HFFc6 (cell line): ENCODE measurements at regions not wholly inside any gene's neighbourhood (a gene's known extent, or its start where the extent isn't known, plus 50 kb on each side); places are given as distances from the start of the nearest gene placed in this dataset.

Experiments used
- DNase-seq: peaks from one replicate; pipeline ENCODE4 v3.0.0-alpha.2; 2018
- H3K27ac Mint-ChIP-seq: 2 replicates; pipeline ENCODE4 v1.8.0; 2020; ENCODE audit warnings: mild to moderate bottlenecking, mixed read lengths
- H3K27me3 Mint-ChIP-seq: 2 replicates; pipeline ENCODE4 v1.8.0; 2021; ENCODE audit warnings: mild to moderate bottlenecking, moderate library complexity, mixed read lengths; ENCODE audit not compliant: insufficient read depth
- H3K36me3 Mint-ChIP-seq: 2 replicates; pipeline ENCODE4 v1.8.0; 2021; ENCODE audit warnings: low read depth, mixed read lengths
- H3K4me1 Mint-ChIP-seq: 2 replicates; pipeline ENCODE4 v1.8.0; 2020; ENCODE audit warnings: low read depth, mixed read lengths
- H3K4me3 Mint-ChIP-seq: 2 replicates; pipeline ENCODE4 v1.8.0; 2020; ENCODE audit warnings: mild to moderate bottlenecking, moderate library complexity, mixed read lengths
- H3K9me3 Mint-ChIP-seq: 2 replicates; pipeline ENCODE4 v1.8.0; 2020; ENCODE audit warnings: mild to moderate bottlenecking, mixed read lengths
- CTCF ChIP-seq: fragments of 200-600 bp; sonication (generic); IDR thresholded peaks from 2 replicates; pipeline ENCODE4 v1.5.0; 2021; ENCODE audit warnings: antibody characterized with exemption, mild to moderate bottlenecking

GRCh38 chr5:164748861-164749260 lies 1243.4 kb downstream of the MAT2B start:
- no peak overlapping the region for H3K4me3 Mint-ChIP-seq
- no peaks in the 10 kb centered on the region; the same call in 1 of the 2 replicates for H3K27me3 Mint-ChIP-seq
- H3K27ac Mint-ChIP-seq, result no peak overlapping the region

DNA sequence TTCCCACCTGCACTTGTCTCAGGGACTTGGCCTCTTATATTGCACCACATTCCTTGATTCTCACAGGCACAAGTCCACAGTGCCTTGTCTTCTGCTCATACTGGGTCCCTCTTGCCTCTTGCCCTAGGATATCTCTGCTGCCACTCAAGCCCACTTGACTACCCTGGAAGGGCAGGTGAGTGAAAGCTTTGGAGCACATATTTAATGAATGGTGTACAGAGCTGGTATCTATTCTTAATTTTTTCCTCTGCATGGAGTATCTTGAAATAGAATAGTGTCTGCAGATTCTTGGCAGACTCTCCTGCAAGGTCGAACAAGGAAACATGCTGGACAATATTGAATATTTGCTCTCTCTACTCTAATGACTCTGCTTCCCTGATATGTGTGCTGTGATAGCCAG lies 1248.0 kb downstream of the MAT2B start:
- no peak for TF ChIP-seq CTCF
- H3K27ac Mint-ChIP-seq, result no peak overlapping the region
- H3K4me3 Mint-ChIP-seq, result no peak overlapping the region
- H3K4me1 Mint-ChIP-seq, result no peaks in the 10 kb centered on the region
- no peaks in the 10 kb centered on the region for H3K27me3 Mint-ChIP-seq
- no peak for DNase-seq
- no peaks in the 10 kb centered on the region for H3K36me3 Mint-ChIP-seq
- H3K9me3 Mint-ChIP-seq, result peaks cover 13% of the 10 kb centered on the region

More at GRCh38 chr5:164748861-164749260, 1243.4 kb downstream of the MAT2B start:
- no peak for TF ChIP-seq CTCF
- no peak for DNase-seq
- Mint-ChIP-seq H3K36me3 (no peaks in the 10 kb centered on the region), H3K9me3 (peaks cover 18% of the 10 kb centered on the region), H3K4me1 (no peaks in the 10 kb centered on the region)

DNA sequence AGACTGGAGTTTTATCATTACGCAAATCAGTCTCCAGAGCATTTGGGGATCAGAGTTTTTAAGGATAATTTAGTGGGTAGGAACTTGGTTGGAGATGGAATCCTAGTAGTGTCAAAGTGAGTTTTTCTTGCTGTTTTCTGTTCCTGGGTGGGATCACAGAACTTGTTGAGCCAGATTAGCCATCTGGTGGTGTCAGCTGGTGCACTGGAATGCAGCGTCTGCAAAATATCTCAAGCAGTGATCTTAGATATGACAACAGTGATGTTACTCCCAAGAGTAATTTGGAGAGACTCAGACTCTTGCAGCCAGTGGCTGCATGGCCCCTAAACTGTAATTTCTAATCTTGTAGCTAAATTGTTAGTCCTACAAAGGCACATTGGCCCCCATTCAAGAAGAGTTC lies 1257.8 kb downstream of the MAT2B start:
- no peaks in the 10 kb centered on the region; the same call in 1 of the 2 replicates for H3K27me3 Mint-ChIP-seq
- no peak for DNase-seq
- no peak overlapping the region for H3K4me3 Mint-ChIP-seq
- no peaks in the 10 kb centered on the region for H3K4me1 Mint-ChIP-seq
- H3K9me3 Mint-ChIP-seq, result peaks cover 19% of the 10 kb centered on the region
- H3K27ac Mint-ChIP-seq, result no peak overlapping the region
- no peak for TF ChIP-seq CTCF
- peaks cover 4% of the 10 kb centered on the region; the same call in 1 of the 2 replicates for H3K36me3 Mint-ChIP-seq

- H3K4me3 Mint-ChIP-seq, result no peak overlapping the region
These were observed 1266.7 kb downstream of the MAT2B start for GRCh38 chr5:164772122-164772521.

GRCh38 chr5:164784230-164784629 lies 1278.8 kb downstream of the MAT2B start:
- Mint-ChIP-seq H3K4me3 (no peak overlapping the region), H3K27me3 (no peaks in the 10 kb centered on the region), H3K27ac (no peak overlapping the region), H3K36me3 (no peaks in the 10 kb centered on the region), H3K4me1 (no peaks in the 10 kb centered on the region), H3K9me3 (peaks cover 33% of the 10 kb centered on the region)
- no peak for DNase-seq
- no peak for TF ChIP-seq CTCF

More at GRCh38 chr5:164772122-164772521, 1266.7 kb downstream of the MAT2B start:
- H3K9me3 Mint-ChIP-seq, result peaks cover 52% of the 10 kb centered on the region
- H3K4me1 Mint-ChIP-seq, result no peaks in the 10 kb centered on the region
- no peak overlapping the region for H3K27ac Mint-ChIP-seq
- H3K36me3 Mint-ChIP-seq, result no peaks in the 10 kb centered on the region; the same call in 1 of the 2 replicates
- TF ChIP-seq CTCF, result no peak
- DNase-seq, result no peak
- no peaks in the 10 kb centered on the region; the same call in 1 of the 2 replicates for H3K27me3 Mint-ChIP-seq

DNA sequence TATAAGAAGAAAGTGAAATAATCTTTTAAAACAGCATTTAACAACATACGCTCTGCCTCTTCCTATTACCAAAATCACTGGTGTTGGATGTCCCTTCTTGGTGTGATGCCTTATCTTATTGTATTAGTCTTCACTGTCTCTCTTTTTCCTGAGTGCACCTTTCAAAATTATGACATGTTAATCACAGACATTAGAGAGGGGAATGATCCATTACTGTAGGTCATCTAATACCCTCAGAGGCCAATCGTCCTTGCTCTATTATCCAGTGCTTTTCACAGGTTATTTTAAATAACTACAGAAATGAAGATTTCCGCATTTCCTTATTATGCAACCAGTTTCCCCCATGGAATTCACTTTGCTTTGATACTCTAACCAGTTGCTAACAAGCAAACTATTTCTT lies 1292.7 kb downstream of the MAT2B start:
- Mint-ChIP-seq H3K4me3 (no peak overlapping the region), H3K27ac (no peak overlapping the region), H3K27me3 (no peaks in the 10 kb centered on the region), H3K9me3 (peaks cover 44% of the 10 kb centered on the region), H3K36me3 (peaks cover 7% of the 10 kb centered on the region), H3K4me1 (no peaks in the 10 kb centered on the region)
- no peak for DNase-seq
- TF ChIP-seq CTCF, result no peak
